ENCODE measurements at regions not wholly inside any gene's neighbourhood (a gene's known extent, or its start where the extent isn't known, plus 50 kb on each side); places are given as distances from the start of the nearest gene placed in this dataset.
A peak's percentile ranks its signal among the peaks of the same experiment; 100 is the strongest.

DNA sequence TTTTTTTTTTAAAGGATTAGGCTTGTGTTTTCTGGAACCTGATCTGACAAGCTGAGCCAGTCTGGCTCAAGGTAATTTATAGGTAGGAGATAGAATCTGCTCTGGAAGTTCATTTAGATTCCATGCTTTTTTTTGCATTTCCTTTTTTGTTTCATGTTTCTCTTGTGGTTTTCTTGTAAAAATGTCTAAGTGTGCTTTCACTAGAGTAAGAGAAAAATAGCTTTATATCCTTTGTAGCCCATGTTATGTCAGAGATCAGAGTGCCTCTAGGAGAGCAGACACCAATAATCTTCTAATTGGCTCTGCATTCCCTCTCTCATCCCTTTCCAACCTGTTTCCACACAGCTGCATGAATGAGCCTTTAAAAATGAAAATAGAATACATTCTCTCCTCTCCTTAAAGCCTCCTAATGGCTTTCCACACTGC is 389.8 kb upstream of the KCNMB2 start:
- DNase-seq = peak; percentile 7

DNA sequence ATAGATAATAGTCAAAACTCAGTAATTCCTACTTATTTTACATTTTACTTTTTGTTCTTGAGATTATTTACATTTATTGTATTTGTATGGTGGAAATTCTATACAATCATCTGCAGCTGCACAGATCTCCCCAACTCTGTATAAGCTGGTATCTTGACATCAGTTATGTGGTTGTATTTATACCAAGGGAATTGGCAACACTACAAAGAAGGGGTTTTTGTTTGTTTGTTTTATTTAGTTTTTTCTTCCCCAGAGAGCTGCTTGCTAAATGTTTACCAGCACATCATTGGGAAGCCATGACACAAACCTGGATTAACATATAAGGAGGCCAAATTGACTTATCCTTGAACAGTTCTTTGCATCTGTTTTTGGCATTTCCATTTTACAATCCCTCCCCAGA is 389.2 kb upstream of the KCNMB2 start:
- DNase-seq = no peak

DNA sequence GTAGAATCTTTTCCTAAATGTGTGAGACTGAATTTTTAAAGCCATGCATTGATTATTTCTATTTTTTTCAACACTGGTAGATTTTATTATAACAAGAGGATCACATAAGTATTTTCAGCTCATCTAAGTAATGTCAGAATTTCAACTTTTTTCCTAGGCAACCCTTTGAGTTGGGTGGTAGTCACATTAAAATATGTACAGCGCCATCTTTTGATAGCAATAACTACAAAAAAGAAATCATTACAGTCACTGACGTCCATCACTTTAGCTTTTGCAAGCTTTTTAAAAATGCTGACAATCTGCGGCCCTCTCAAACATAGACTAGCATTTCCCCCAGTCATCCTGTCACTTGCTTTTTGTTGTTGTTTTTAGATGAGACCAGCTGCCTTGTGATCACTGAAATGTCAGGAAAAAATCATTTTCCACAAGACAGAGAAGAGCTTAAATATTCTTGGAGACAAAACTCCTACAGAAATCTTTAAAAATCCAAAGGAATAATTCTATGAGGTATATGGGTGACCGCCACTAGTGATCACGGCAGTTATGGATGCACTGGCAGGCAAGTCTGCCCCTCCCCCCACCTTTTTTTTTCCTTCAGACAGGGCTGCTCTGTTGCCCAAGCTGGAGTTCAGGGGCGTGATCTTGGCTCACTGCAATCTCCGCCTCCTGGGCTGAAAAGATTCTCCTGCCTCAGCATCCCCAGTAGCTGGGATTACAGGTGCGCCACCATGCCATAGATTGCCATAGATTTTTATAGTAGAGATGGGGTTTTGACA is 384.0 kb upstream of the KCNMB2 start:
- DNase-seq = no peak

DNA sequence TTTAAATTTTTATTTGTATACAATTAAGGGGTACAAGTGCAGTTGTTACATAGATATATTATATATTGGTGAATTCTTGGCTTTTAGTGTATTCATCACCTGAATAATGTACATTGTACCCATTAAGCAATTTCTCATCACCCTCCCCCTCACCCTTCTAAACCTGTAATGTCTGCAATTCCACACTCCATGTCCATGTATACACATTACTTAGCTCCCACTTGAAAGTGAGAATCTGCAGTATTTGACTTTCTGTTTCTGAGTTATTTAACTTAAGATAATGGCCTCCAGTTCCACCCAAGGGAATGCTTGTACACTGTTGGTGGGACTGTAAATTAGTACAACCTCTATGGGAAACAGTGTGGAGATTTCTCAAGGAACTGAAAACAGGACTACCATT is 383.2 kb upstream of the KCNMB2 start:
- DNase-seq = no peak

DNA sequence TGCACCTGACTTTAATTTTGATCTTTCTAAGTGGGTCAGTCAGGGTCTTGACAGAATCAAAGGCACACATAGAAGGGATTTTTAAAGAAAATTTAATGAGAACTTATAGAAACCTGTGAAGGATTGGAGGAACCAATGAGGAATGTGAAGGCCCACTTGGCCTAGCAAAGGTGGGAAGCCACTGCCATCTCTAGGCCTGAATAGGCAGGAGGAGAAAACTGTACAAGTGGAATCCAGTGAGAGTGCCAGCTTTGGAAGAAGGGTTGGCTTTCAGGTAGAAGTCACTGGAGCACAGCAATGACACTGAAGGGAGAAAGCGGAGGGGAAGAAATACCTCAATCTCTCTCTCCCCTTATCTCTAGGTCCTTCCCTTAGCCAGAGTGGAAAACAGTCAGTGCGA is 380.7 kb upstream of the KCNMB2 start:
- DNase-seq = no peak

DNA sequence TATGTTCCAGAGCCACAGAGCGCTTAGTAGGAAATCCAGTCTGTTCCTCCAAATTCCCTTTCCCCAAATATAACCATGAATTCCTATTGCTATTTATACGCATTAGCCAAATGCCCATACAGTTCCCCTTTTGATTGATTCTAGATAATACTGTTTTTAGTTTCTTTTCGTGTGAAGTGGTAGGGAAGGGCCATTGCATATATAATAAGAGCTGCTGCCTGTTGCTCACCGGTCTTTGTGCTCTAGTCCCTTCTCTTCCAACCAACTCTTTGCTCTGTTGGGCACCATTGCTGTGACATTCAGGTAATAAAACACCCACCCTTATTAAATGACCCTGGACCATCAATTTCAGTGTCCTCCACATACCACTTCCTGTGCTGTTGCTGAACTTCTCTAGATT is 379.9 kb upstream of the KCNMB2 start:
- DNase-seq = no peak

DNA sequence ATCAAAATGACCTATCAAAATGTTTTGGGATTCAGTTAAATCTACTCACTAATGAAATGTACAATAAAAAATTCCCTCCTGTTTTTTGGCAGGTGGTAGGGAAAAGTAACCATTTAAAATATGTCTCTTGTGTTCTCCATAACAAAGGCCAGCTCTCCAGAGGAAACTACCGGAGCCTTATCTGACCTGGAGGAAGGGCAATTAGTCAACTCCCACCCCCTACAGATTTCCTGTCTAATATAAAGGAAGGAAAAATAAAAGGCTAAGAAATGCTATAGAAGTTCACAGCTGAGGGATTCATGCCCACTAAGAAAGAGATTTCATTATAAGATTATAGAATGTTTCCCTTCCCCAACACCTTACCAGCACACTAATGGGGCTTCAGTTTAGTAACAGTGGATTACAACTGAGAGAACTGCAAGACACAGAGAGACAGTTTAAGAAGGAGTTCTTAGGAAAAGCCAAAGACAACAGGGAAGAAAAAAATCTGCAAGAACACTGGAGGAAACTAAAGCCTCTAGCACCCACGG is 376.5 kb upstream of the KCNMB2 start:
- DNase-seq = no peak

DNA sequence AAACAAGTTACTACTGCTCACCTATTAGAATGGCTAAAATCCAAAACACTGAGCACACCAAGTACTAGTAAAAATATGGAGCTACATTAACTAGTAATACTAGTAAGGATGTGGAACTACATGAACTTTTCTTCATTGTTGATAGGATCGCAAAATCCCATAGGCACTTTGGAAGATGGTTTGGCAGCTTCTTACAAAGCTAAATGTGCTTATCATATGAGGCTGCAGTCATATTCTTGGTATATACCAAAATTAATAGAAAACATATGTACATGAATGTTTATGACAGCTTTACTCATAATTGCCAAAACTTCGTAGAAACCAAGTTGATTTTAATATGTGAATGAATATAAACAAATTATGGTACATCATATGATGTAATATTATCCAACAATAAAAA is 366.8 kb upstream of the KCNMB2 start:
- DNase-seq = no peak

DNA sequence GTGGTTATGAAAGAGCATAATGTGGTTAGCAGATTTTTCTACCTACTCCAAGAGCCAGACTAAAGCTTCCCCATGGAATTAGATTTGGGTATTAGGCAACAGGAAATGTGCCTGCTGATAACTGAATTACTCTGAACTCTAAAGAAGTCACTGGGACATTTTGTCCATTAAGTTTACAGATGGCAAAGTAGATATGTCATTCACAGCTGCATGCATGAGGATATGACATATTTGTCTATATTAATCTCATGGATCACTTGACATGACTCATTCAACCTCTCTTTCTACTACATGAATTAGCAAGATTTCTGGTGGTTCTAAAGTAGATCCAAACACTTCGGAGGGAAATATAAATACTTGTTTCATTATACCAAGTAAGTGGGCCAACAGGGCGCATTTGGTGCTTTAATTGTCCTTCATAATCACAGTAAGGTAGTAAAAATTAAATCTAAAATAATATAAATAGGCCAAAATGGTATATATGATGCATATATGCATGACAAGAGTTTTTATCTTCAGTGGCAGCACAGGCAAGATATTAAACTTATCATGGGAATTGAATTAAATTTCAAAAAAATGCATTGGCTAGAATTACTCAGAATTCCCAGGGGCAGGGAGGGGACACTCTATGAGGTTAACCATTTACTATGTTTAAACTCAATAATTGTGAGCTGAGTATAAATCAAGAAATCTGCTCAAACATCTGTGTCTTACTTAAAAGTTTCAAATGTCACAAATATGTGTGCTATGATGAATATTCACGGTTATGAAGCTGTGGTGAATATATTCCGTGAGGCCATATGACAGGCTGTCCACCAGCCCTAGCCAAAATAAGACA is 365.3 kb upstream of the KCNMB2 start:
- no peak for DNase-seq

DNA sequence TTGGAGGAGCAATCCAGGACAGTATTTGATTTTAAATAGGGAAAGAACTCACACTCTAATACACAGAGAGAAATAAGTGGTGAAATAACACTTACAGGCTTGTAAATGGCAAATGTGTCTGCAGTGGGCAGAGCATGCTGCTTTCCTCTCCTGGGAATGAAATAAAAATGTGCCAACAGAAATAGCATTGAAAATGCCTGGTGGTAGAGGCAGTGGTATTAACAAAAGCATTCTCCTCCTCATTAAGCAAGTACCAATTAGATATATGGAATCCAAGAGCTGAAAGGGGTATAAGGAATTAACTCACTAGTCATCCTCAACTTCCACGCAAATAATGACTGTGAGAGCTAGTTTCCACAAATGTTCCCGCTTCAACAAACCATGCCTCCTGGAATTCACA is 364.1 kb upstream of the KCNMB2 start:
- no peak for DNase-seq

DNA sequence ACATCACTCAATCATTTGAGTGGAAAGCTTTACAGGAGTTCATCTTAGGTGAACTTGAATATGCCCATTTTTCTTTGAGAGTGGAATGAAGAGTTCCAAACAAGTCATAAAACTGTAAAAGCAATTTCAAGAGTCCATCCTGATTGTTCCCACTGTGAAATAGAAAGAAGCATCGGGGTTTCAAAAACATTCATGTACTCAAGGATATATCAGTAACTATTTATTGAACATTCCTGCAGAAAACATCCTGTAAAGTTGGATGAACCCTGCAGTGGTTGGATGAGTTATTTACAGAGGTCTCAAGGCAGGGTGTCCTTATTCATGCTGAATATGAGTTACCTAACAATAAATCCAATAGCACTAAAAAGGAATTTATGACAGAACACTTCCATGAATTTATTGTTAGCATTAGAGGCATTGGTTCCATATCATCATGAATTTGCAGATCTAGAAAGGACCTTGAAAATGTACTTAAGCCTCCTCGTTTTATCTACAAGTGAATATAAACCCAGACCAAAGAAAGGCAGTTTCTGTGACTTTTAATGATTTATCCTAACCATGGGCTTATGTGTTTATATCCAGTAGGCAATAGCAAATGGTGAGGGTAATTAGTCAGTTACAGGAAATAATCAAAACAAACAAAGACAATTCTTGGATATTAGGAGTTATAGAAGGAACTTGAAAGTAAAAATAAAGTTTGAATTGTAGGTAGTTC is 361.9 kb upstream of the KCNMB2 start:
- no peak for DNase-seq

DNA sequence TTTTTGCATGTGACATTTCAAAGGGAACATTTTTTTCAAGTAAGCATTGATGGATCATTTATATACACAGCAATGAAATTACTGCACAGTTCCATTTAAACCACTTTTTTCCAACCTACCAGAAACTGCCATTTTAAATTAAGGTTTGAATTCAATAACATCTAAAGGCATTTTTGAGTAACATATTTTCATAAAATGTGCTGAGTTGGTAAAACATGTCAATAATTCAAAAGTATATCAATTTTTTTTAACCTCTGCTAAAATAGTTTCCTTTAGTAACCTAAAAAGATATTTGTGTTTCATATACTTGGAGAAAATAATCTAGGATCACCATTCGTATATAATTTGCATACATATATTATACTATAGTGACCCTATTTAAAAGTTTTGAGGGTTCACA is 355.1 kb upstream of the KCNMB2 start:
- no peak for DNase-seq

DNA sequence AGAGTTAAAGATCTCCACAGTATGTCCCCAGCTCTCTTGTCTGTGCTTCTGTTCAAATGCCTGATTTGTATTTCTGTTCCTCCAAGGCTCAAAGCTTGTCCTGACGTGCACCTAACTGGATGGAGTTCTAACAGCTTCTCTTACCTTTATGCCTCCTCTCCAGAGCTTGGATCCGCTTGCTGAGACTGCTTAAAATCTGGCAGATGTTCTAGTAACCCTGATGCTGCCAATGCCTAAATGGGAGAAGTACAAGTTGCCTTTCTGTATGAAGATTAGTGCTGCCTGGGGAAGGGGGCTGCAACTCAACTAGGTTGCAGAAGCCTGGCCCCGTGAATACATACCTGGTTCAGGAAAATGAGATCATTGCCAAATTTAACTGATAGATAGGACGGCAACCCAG is 354.5 kb upstream of the KCNMB2 start:
- no peak for DNase-seq

DNA sequence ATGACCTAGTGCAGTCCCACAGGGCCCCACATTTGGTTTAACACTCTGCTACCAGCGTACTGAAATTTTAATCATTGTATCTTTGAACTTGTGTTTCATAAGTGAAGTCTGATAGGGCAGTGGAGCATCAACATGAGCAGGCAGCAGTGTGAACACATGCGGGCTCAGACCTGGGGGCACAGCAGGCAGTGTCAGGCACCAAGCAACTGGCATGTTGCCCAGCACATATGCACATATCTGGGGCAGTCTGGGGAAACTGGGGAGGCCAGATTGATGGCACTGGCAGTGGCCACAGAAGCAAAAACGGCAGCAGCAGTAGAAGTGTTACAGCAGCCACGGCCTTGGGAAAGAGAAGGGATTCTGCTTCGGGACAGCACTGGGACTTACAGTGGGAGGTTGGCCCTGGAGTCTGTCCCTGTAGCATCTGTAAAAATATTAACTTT is 353.9 kb upstream of the KCNMB2 start:
- no peak for DNase-seq

DNA sequence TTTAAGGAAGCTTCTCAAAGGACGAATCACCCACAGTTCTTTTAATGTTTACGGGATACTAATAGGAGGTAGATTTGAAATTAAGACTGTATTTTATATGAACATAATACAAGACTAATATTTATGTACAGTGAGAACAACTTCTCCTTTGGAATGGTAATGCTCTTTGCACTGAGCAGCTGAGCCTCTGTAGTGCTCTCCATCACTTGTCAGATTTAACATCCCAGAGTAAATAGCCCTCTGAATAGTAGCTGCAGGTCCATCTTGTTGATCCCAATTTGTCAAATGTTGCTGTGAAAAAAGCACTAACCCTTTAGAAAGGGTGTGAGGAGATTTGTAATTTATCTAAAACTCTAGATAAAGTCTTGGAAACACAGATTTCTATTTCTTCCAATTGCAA is 351.4 kb upstream of the KCNMB2 start:
- DNase-seq = peak; percentile 44

DNA sequence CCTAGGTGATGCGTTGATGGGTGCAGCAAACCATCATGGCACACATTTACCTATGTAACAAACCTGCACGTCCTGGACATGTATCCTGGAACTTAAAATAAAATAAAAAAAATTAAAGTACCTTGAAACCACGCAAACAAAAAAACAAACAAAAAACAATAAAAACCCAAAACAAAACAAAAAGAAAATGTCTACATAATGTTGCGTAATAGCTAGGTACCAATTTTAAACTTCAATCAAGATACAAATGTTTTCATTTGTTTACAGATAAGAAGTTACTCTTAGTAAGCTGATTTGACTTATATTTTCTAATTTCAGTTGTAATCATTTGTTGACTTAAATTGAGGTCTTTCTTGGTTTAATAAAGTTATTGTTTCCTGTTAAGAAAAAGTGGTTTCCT is 349.6 kb upstream of the KCNMB2 start:
- DNase-seq = no peak

DNA sequence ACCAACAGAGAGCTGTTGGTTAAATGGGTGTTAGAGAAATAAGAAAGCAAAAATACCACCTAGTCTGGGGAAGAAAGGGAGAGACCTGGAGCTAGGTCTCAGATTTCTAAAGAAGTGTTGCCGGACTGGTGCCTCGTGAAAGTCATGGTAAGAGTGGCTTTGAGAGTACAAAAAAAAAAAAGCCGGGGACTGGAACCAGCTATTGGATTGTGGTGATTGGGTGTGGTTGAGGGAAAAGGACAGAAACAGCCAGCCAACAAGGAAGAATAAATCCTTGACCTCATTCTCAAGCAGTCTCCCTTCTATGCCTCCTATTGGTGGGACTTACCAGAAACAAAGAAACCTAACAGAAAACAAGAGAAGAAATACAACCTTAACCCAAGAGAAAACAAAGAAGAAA is 346.4 kb upstream of the KCNMB2 start:
- no peak for DNase-seq

DNA sequence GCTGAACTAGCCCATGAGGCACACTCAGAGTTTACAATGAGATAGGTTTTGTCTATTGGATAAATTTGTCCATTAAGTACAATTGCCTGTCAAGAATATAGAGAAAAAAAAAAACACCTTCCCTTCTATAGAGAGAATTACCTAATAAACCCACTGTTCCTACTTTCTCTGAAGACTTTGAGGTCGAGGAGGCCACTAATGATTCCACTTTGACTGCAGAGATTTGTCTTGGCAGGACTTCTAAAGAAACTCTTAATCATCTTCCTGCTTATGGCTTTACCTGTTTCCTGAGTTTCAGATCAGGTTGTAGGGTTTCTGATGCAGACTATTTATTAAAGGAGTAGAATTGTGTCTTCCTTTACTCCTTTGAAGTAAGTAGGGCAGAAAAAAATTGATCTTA is 342.4 kb upstream of the KCNMB2 start:
- no peak for DNase-seq

DNA sequence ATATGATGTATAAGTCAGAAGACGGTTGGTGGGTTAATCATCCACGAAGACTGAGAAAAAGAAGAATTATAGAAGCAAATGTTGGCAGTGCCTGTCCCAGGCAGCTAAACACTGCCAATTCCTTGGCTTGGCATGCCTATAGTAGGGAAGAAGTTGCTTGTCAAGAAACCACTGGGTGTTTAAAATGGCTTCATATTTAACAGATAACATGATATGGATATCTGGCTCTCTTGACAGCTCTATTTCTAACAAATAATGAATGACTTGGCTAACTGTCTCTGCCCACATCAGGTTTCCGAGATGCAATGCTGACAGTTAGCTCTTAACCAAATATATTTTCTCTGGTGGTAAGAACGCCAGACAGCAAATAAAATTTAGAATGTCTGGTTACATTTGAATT is 341.7 kb upstream of the KCNMB2 start:
- no peak for DNase-seq

DNA sequence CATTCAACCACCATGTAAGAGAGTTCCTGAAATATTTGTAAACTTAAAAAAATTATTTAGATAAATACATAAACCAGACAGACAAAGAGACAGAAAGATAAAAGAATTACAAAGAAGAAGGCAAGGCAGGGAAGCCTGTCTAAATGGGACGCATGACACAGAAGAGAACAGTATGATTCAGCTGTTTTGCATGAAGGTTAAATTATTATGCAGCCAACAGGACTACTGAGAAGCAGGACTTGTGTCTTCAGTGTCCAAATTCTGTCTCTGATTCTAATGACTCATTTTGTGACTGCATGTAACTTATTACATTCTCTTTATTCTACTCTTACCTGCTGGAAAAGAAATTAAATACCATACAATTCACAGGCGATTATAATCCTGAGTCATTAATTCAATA is 340.4 kb upstream of the KCNMB2 start:
- DNase-seq = no peak

DNA sequence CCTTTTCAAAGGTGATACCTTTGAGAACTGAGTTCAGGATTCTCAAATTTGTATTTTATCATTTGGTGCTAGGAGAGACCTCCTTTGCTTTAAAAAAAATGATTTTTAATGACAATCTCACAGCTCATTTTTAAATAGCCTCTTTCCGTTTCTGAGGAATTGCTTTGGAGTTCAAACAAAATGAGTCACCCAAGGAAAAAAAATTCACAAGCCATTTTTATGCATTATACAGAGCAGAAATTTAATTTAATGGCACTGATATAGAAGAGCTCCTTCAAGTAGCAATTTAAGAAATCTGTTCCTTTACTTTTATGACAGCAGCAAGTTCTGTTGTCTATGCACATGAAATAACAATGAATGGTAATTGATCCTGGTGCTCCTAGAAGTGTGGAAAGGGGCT is 337.9 kb upstream of the KCNMB2 start:
- DNase-seq = no peak

DNA sequence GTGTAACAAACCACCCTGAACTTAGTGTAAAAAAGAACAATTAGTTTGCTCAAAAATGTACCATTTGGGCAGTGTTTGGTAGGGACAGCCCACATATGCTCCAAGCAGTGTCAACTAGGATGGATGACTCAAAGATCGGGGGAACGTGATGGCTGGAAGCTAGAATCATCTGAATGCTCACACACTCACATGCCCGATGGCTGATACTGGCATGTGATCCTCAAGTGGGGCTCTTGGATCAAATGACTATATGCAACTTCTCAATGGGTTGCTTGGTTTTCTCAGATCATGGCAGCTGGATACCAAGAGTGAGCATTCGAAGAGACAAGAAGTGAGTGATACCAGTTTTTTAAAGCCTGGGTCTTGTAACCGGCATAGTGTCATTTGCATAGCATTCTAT is 335.9 kb upstream of the KCNMB2 start:
- no peak for DNase-seq

DNA sequence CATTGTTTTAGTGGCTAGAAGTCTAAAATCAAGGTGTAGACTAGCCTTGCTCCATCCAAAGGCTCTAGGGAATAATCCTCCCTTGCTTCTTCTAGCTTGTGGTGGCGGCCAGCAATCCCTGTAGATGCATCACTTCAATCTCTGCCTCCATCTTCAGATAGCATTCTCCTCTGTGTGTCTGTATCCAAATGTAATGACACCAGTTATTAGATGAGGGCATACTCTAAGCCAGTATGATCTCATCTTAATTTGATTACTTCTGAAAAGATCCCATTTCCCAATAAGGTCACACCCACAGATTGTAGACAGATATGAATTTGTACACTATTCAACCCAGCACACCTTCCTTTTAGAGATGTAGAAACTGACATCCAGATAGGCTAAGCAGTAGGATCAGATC is 334.5 kb upstream of the KCNMB2 start:
- DNase-seq = no peak

DNA sequence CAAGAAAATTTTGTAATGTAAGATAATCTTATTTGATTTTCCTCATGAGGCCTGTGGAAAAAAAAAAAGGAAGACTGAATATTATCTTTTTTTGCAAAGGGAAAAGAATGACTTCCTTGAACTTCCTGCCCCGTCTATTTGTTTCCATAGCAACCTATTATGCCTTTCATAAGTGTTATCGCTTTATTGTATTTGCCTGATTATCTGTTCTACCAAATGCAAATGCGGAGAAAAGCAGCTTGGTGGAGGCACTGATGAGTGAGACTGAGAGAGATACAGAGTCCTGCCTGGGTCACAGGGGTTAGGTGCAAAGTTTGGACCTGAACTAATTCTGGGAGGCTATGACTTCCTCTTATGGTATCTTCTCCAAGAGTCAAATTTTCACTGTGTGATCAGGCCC is 334.0 kb upstream of the KCNMB2 start:
- DNase-seq = peak; percentile 21
